GM18873 (cell line): ENCODE measurements at regions not wholly inside any gene's neighbourhood (a gene's known extent, or its start where the extent isn't known, plus 50 kb on each side); places are given as distances from the start of the nearest gene placed in this dataset.

ENCODE experiments used
- ATAC-seq: cut with Tn5 transposase; IDR thresholded peaks from one replicate; pipeline ENCODE4 v1.9.1; 2021; ENCODE audit warnings: mild to moderate bottlenecking, moderate library complexity, moderate number of reproducible peaks; ENCODE audit not compliant: unreplicated experiment, low FRiP score

- no peak for ATAC-seq
Observed at GRCh38 chr4:79044141-79044659, 105.0 kb upstream of the PAQR3 start.

DNA sequence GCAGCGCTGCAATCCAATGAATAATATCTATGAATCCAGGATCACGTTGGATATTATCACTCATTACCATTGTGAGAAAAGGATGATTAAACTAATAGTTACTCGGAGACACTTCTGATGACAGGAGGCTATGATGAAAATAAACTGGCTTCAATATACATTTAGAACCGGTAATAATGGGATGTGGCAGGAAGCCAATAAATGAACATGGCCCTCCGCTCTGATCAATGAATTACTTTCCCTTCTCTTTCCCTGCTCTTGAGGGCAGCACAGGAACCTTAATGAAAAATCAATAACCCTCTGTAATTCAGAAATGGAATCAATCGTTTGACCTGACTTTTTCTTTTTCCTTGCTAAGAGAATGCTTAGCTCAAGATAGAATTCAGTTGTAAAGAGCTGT lies 103.9 kb upstream of the PAQR3 start:
- no peak for ATAC-seq

GRCh38 chr4:79042079-79042674 lies 102.9 kb upstream of the PAQR3 start:
- ATAC-seq, result no peak

DNA sequence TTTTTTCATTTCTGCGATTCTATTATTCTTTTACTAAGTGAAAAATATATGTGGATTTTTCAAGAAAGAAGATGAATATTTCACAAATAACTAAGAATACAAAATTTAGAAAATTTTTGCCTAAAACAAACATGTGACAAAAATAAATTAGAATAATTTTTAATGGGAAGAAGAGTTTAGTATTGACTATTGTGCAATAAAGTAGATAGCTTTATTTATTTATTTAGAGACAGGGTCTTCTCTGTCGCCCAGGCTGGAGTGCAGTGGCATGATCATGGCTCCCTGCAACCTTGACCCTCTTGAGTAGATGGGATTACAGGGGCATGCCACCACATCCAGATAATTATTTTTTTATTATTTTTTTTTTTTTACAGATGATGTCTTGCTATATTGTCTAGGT lies 95.3 kb upstream of the PAQR3 start:
- no peak for ATAC-seq

GRCh38 chr4:79030973-79031372 lies 91.7 kb upstream of the PAQR3 start:
- ATAC-seq, result no peak

GRCh38 chr4:79027656-79028055 lies 88.4 kb upstream of the PAQR3 start:
- ATAC-seq, result no peak

DNA sequence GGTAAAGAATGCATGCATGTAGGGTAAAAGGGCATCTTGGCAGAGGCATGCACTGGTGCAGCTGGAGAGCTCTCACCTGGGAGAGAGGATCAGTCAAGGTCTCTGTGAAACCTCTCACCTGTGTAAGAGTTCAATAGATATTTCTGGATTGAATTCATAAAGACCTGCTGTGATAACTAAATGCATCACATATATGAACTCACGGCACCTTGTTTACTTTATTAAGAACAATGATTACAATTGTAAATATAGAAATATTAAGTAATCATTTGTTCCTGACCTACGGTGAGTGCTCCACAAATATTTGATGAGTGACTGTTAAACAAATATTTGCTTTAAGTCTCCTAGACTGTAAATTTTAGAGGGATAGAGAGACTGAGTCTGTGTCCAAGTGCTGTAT lies 85.9 kb upstream of the PAQR3 start:
- no peak for ATAC-seq

GRCh38 chr4:79023799-79024770 lies 84.8 kb upstream of the PAQR3 start:
- ATAC-seq, result no peak

- ATAC-seq, result no peak
Observed at GRCh38 chr4:79022529-79022928, 83.3 kb upstream of the PAQR3 start.

GRCh38 chr4:79017481-79017880 lies 78.2 kb upstream of the PAQR3 start:
- no peak for ATAC-seq

DNA sequence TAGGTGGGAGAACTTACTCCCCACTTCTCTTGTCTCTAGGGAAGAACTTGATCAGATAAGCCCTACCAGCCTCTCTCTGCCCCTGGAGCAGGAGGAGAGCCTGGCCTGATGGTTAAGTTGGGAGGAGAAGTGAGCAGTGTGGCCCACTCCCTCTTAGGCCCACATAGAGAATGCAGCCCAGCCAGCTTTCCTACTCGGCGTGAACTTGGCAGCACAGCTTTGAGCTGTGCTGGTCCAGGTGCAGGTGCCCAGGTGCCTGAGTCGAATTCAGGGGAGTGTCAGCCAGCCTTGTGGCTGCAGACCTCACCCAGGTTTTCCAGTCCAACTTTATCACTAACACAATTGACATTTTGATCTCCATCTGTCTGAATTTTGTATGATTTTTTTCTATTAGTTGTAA lies 77.6 kb upstream of the PAQR3 start:
- no peak for ATAC-seq

DNA sequence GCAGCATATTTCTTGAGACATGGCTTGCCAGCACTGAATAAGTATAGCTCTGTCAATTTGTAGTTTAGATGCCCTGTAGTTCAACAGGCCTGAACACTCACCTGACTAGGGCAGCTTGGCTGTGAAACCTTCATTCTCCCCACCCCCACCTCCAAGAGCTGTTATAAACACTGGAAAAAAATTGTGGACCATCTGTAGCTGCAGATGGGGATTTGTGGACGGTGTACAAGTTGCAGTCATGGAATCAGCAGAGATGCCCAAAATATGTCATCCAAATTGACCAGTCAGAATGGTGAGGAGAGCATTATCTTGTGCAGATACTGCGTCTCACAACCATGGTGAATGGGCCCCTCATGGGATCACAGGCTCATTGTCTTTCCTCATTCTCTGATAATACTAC lies 76.2 kb upstream of the PAQR3 start:
- ATAC-seq, result no peak

DNA sequence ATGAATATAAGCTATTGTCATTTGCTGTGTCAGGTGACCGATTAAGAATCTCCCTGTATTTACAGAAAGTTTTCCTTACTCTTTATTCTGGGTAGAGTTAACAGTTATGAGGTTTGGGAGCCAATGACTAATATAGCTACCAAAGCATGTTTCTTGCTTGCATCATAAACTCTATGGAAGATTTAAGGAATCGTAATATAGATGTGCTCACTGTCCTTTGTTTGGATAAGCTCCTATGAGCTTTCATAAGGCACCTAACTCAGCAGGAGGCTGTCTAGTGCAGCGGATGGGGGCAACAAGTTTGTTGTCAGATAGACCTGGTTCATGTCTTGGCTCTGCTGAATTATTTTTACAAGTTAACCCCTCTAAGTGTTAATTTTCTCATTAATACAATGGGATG lies 75.0 kb upstream of the PAQR3 start:
- ATAC-seq, result no peak

DNA sequence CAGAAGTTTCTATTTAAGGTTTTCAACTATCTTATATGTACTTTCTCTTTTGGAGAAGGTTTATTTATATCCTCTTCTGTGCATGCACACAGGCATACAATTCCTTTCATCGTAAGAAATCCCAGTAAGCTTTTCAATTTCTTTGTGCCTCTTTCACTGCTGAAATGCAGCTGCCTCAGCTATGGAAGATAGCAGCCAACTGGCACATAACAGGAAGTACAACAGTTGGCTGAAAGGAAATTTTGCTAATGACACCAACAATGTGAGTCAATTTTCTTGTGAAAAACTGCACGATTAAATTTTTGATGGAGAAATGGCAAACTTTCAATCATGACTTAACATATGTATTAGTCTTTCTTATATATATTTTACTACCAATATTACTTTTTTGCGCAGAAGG lies 74.5 kb upstream of the PAQR3 start:
- ATAC-seq, result no peak

DNA sequence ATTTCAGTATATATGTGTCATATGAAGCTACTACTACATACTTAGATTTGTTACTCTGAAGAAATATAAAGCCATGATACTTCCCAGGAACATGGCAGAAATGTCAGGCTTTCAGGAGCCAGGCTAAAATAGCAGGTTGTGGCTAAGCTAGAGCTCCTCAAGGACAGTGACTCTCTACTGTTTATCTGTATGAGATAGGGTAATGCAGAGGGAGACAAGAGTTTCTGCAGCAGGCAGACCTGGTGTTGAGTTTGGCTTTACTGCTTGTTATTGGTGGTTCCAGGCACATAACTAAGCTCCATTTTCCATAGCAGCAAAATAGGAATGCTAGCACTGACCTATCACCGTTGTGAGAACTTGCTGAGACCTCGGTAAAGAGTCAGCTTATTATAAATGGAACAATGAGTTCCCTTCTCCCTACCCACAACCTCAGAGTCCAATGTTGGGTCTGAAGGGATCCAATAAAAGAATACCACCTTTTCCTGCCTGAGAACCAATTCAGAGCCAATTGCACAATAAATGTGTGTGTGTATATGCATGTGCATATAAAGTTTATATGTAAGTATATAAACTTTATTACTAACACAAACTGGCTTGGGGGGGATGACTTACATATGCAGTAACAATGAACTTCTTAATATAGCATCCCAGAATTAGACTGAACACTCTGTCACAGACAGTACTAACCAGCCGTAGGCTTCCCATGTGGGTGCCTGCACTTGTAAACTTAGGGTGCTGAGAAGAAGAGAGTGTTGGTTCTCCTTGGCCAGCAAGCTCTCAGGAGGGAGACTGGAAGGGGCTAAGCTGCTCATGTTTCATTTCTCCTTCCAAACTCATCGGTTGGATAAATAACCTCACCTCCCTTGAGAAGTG lies 51.9 kb upstream of the PAQR3 start:
- no peak for ATAC-seq

DNA sequence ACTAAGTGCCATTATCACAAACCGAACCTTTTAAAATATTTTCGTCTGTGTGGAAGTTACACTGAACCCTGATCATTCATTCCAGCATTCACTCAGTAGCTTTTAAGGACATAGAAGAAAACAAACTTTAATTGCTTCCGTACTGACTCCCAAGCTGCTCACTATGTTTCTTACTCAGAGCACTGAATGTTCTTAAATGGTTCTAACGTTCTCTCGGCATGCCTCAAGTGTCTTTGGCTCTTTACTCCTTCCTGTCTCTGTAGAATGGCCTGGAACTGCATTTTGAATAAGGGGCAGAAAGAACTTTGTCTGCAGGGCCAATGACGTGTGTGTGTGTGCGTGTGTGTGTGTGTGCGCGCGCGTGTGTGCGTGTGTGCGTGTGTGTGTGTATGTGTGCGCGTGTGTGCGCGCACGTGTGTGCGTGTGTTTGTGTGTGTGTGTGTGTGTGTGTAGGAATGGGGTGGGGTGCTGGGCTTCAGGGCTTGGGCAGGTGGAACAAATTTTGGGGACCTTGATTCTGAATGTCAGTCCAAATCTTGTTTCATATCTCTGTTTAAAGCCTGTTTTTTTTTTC lies 50.5 kb upstream of the PAQR3 start:
- ATAC-seq, result no peak
